SIG-M5 treated with dmso at 0.1 percent for 504 hours (cell line): ENCODE measurements at regions not wholly inside any gene's neighbourhood (a gene's known extent, or its start where the extent isn't known, plus 50 kb on each side); places are given as distances from the start of the nearest gene placed in this dataset.

Source experiments
- DNase-seq: peaks from one replicate; lab custom pipeline; 2025; ENCODE audit not compliant: unreplicated experiment; lab: John Stamatoyannopoulos, UW

DNA sequence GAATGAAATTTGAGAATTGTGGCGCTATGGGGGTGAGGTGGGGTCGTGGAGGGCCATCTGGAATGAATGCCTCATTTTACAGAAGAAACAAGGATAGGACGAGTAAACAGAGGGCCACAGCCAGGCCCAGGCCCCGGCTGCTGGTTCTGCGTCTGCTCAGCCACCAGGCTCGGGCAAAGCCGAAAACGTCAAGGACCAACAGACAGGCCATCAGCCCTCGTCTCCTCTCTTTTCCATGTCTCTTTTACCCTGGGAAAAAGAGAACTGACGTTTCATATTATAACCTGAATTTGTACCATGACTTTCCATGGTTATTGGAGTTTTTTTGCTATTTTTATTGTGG lies 212.4 kb upstream of the ARID1B start:
- DNase-seq = no peak

DNA sequence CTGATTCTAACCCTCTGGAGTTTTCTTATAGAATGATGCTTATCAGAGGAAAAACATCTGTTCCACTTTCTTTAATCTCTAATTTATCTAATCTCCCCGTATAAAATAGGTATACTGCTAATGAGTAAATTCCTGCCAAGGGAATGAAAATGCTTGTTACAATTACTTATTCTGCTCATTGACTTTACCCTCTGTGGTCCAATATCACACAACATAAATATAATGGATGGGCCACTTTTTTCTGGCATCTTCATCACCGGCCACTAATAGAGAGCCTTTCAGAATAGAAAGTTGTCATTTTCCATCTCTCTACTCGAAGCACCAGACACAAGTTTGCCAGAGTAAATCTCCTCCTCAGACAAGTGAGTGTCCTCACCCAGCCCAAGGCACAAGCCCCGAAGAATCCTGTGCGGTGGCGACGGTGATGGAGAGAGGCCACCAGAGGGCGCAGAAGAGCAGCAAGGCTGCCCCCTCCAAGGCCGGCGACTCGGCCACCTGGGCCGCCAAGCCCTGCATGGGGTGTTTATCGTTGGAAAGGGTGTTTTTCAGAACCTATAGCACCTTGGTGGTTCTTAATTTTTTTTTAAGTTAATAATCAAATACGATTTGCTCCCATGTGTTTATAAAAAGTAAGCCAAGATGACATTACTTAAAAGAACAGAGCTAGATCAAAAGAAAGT lies 212.9 kb upstream of the ARID1B start:
- DNase-seq = peak; percentile 5

DNA sequence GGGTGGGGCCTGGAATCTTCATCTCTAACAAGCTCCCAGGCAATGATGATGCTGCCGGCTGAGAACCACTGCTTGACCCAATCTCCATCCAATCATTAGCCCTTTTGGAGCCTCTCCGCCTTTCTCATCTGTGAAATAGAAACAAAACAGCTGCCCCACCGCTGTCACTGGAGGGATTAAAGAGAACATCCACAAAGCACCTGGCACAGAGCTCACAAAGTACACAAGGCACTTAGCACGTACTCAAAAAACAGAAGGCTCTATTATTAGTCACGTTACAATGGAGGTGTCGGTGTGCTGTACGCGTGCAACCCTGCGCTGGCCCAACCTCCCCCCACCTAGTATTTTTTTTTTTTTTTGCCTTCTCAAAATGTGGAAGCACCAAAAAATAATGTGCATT lies 213.5 kb upstream of the ARID1B start:
- DNase-seq = no peak

DNA sequence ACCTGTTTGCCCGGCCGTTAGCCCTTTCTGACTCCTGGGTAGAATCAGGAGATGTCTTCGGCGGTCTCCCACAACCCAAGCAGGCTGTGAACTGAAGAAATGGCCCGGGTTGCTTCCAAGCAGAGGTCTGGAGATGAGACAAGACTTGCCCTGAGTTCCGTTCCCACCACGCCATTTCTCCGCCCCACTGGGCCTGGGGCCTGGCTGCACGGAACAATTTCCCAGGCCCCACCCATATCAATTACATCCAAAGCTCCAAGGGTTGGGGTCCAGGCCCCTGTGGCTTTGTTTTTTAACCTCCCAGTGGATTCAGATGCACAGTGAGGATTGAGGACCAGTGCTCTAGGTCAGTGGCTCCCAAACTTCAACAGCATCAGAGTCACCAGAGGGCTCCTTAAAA lies 214.5 kb upstream of the ARID1B start:
- DNase-seq = no peak

DNA sequence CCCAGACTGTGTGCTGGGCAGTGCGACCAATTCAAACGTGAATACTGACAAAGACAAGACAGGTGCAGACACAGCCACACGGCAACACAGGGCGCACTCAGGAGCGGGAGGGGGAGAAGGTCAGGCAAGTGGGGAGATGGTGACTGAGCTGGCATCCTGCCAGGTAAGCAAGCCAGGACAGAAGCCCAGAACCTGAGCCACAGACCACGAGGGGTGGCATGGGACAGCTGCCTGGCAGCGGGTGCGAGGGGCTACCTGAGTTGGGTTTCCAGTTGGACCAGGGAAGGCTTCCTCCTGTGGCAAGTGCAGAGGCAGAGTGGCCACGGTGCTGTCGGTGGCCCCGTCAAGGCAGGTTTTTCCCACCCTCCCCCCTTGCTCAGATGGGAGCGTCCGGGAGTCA lies 215.2 kb upstream of the ARID1B start:
- DNase-seq = no peak

DNA sequence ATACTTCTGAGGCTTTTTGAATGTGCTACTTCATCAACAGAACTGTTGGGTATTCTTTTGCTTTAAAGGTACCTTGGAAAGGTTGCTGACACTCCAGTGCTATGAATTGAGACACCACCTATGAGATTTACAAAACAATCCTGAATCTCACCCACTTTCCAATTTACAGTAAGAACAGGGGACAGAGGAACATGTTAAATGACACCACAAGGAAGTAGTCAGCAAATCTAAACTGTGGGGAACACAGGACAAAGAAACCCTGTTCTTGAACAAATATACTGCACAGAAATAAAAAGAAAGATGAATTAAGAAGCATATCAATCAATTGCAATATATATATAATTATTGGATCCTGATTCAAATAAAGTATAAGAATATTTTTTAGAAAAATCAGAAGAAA lies 216.7 kb upstream of the ARID1B start:
- no peak for DNase-seq

DNA sequence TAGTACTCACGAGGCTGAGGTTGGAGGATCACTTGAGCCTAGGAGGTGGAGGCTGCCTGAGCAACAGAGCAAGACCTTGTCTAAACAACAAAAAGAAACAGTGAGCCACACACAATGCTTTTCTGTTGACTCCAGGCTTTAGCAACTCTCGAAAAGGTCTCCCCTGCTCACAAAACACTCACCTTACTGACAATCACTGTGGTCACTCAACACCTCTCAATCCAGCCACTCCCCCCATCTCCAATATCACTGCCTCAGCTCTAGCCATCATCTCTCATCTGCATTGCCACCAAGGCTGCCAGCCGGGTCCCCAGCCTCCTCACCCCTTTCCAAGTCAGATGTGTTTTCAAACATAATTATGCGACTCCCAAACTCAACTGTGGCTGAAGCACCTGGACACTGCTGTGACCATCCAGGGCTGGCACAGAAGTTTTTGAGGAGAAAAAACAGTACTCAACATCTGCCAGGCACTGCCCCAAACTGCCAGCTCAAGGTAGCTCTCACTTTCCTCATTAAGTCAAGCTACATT lies 218.0 kb upstream of the ARID1B start:
- no peak for DNase-seq

DNA sequence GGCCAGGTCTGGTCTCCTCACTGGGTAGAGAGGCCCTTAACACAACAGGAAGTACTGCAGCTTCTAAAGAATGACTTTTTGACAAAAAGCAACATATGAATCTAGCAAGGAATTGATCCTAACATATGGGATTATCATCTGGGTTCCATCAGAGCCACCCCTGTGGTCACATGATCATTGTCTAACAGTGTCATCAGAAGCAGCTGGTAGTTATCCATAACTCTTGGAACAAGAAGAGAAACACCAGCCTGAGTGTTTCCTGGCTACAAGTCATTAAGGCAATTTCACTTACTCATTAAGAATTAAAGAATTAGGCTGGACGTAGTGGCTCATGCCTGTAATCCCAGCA lies 219.3 kb upstream of the ARID1B start:
- no peak for DNase-seq

DNA sequence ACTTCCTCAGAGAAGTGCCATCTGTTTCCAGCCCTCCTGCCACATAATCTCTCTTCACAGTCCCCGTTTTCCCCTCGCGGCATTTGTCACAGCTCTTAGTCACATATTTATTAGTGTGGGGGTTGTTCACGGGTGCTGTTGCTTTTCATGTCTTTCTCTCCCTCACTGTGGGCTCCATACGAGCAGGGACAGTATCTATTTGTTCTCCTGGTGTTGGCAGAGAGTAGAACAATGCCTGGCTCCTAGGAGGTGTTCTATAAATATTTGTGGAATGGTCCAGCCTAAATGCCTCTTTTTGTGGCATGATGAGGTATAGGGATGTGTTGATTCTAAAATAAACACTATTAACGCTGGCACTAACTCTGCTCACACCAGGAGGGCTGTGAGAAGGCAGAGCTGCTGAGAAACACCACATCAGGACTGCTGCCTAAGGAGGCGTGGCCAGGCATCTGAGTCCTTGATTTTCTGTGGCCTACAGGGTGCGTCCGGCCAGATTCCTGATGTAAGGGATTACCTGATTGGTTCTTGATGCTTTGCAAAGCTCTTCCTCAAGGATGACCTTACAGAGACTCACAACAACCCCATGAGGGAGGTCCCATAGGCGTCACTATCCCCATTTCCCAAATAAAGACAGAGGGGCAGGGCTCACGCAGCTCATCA lies 219.8 kb upstream of the ARID1B start:
- no peak for DNase-seq

DNA sequence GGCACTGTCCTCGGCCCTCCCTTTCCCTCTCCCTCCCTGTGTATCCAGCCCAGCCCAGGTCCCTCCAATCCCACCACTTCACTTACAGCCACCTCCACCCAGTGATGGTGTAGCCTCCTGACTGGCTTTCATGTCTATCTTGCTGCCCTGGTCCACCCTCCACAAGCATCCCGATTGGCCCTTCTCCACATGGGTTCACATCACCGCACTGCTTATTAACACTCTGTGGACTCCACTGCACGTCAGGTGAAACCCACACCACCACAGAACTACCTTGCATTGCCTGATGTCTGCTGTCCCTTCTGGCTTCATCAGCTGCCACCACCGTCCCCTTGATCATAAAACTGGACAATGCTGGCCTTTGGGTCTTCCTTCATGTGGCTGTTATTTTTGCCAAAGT lies 220.4 kb upstream of the ARID1B start:
- no peak for DNase-seq

DNA sequence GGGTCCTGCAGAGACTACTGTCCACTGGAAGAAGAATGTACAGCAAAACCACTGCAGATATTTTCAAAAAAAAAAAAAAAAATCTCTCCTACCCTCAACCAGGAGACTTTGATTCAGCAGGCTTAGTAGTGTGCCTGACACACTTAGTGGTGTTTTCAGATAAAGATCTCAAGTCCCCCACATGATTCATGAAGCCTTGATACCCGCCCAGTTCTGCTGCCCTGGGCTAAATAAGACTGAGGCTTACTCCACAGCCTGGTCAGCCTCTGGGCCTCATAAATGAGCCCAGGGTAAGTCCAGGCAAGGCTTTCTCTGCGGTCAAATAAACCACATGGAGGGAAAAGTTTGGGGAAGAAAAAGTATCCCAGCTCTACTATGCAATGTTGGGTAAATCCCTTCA lies 222.1 kb upstream of the ARID1B start:
- no peak for DNase-seq

DNA sequence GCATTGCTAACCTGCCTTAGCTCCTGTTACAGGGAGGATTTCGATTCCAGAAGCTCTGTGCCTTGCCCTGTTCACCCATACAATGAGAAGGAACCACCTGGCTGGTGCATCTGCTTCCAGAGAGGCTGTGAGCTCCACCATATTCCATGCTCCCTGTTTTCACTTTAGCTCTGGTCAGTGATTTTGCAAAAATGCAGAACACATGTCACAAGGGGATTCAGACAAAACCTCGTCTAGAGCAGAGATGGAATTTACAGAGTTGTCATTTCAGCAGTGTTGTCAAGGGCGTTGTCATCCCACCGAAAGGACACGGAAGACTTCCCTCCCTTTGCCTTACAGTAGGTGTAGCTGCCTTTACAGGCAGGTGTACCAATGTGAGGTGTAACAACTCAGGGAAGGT lies 223.0 kb upstream of the ARID1B start:
- DNase-seq = no peak

DNA sequence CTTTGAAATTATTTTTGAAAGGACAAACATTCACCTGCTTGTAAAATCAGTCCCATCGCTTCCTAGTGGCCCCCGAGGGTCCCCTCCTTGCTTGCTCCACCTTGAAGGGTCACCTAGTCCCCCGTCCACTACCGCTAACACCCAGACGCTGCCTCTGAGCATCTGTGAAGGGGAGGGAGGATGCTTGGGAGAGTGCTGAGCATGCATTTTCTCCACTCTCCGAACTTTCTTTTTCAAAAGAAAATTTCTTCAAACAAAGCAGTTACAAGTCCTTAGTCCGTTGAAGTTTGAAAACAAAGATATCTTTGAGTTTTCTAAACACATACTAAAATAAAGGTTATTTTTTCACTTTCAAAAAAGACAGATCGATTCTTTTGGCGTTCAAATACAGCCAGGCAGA lies 224.3 kb upstream of the ARID1B start:
- no peak for DNase-seq

DNA sequence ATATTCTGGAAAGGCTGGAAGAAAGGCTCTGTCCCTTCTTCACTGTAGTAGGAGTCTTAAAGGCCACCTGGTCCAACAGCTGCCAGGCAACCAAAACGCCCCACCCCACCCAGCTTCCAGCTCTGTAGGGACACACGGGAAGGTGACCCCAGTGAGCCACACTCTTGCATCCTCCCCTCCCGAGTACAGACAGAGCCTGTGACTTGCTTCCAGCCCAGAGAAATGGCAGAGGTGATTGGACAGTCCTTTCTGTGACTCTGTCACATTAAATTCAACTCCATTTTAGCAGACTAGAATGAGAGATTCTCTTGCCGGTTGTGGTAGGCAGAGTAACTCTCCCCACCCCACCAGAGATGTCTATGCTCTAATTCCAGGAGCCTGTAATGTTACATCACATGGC lies 226.2 kb upstream of the ARID1B start:
- DNase-seq = no peak

DNA sequence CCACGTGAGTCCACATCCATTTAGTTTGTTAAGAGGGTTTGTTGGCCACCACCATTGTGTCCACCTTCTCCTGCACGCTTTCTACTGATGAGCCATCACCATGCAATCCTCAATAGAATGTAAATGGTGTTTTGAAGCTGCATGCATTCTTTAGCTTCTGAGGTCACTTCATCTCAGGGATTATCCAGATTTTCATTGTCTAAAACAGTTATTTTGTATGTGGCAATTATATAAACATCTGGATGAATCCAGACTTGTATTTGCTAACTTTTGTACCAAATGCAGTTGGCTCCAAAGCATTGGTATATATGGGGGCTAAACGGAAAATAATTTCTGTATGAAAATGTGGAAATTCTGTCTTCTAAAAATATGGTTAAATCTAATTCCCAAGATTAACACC lies 231.2 kb upstream of the ARID1B start:
- no peak for DNase-seq

DNA sequence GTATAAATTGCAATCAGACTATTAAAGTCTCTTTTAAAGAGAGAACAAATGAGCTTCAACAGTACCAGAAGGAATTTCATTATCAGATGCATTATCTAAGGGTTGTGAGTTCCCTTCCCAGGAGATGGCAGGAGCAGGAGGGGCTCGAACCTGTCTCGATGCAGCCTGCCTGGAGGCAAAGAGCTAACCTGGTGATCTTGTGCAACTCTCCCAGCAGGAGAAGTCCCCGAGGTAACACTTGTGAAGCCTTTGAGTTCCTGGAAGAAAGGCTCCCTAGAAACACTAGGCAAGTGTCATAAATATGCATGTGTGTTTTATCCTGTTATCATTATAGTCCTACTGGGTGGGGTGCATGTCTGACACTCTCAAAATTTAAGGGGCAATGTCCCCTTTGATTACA lies 232.2 kb upstream of the ARID1B start:
- no peak for DNase-seq

DNA sequence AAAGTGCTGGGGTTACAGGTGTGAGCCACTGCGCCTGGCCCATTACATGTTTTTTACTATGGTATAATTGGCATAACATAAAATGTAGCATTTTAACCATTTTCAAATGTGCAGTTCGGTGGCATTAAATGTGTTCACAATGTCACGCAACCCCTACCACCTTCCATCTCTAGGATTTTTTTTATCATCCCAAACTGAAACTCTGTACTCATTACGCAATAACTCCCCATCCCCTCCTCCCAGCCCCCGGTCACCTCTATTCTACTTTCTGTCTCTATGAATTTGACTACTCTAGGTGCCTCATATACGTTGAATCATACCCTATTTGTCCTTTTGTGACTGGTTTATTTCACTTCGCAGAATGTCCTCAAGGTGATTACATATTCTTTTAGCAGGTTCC lies 233.1 kb upstream of the ARID1B start:
- no peak for DNase-seq

DNA sequence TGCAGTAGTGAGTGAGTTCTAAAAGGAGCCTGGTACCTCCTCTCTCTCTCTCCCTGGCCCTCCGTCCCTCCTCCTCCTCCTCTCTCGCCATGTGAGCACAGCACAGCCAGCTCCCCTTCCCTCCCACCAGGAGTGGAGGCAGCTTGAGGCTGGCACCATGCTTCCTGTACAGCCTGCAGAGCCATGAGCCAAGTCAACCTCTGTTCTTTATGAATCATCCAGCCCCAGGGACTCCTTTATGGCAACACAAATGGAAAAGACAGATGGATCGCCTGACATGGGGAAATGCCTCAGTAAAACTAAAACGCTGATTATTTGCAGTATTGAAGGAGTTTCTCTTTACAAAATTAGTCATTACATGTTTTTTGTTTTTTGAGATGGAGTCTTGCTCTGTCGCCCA lies 233.7 kb upstream of the ARID1B start:
- no peak for DNase-seq

DNA sequence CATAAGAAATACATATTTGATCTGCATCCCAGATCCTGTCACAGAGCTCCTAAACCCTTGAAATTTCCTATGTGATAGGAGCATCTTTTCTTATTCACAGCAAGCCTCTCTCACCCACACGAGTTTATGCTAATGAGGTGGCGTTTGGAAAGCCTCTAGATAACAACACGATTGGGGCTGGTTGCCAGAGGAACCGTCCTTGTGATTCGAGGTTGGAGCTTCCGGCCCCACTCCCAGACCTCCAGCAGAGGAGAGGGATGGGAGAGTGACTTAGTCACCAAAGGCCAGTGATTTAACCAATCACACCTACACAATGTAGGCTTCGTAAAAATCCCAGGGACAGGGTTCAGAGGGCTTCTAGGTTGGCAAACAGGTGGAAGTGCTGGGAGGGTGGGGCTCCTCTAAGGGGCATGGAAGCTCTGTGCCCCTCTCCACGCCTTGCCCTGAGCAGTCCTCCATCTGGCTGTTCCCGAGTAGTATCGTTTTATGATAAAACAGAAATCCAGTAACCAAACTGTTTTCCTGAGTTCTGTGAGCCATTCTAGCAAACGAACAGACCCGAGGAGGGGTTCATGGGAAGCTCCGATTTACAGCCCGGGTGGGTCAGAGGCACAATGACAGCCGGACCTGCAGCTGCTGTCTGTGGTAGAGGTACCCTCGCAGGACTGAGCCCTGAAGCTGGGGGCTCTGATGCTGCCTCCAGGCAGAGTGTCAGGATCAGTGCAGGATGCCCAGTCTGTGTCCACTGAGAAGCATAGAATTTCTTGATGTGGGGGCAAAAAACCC lies 238.1 kb upstream of the ARID1B start:
- DNase-seq = no peak

DNA sequence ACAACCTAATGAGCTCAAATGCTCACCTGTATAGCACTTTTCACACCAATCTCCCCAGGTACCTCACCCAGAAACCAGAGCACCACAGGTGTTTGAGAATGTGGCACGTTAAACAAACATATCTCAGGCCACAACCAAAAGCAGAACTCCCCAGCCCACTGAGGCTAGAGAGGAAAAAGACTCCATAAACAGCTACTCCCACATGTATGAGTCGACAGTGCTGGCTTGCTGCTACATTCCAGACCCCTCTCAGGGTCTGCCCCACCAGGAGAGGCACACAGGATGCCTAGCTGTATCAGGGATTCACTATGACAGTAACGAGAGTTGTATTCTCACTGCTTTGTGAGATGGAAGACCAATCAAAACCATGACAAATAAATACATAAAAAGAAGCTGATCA lies 242.6 kb upstream of the ARID1B start:
- no peak for DNase-seq

DNA sequence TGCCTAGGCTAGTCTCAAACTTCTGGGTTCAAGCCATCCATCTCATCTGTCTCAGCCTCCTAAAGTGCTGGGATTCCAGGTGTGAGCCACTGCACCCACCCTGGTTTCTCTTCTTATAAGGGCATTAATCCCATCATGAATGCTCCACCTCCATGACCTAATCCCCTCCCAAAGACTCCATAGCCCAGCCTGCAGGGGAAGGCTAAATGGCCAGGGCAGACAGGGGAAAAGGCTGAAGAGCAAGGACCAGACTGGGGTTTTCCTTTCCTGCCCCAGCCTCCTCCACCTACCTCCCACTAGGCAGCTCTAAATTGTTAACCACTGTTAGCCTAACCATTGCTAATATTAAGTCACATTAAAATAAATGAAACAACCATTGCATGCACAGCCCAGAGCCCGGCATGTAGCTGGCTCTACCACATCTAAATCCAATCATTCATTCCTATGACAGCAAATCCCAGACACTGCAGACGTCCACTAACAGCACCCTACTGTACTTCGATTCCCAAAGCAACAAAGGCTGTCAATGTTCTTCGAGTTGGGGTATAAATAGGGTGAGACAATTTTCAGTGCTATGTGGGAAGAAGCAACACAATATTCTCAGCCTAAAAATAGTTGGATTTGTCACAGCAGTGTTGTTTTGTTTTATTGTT lies 243.2 kb upstream of the ARID1B start:
- DNase-seq = no peak

DNA sequence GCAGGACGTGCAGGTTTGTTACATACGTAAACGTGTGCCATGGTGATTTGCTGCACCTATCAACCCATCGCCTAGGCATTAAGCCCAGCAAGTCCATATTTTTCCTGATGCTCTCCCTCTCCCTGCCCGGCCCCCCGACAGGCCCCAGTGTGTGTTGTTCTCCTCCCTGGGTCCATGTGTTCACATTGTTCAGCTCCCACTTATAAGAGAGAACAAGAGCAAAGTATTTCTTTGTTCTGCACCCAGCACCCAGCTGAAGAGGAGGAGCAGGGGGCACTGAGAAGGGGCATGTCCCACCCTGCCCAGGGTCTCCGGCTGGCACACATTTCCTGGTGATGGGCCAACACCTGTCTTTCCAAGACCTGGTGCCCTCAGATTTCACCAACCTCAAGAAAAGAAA lies 251.1 kb upstream of the ARID1B start:
- DNase-seq = no peak
